HFFc6 (cell line): ENCODE measurements at regions not wholly inside any gene's neighbourhood (a gene's known extent, or its start where the extent isn't known, plus 50 kb on each side); places are given as distances from the start of the nearest gene placed in this dataset.

Experiments
- DNase-seq: peaks from one replicate; pipeline ENCODE4 v3.0.0-alpha.2; 2018
- H3K27ac Mint-ChIP-seq: 2 replicates; pipeline ENCODE4 v1.8.0; 2020; ENCODE audit warnings: mild to moderate bottlenecking, mixed read lengths
- H3K27me3 Mint-ChIP-seq: 2 replicates; pipeline ENCODE4 v1.8.0; 2021; ENCODE audit warnings: mild to moderate bottlenecking, moderate library complexity, mixed read lengths; ENCODE audit not compliant: insufficient read depth
- H3K36me3 Mint-ChIP-seq: 2 replicates; pipeline ENCODE4 v1.8.0; 2021; ENCODE audit warnings: low read depth, mixed read lengths
- H3K4me1 Mint-ChIP-seq: 2 replicates; pipeline ENCODE4 v1.8.0; 2020; ENCODE audit warnings: low read depth, mixed read lengths
- H3K4me3 Mint-ChIP-seq: 2 replicates; pipeline ENCODE4 v1.8.0; 2020; ENCODE audit warnings: mild to moderate bottlenecking, moderate library complexity, mixed read lengths
- H3K9me3 Mint-ChIP-seq: 2 replicates; pipeline ENCODE4 v1.8.0; 2020; ENCODE audit warnings: mild to moderate bottlenecking, mixed read lengths
- TF ChIP-seq, protein P1 (sequence below): fragments of 200-600 bp; sonication (generic); IDR thresholded peaks from 2 replicates; pipeline ENCODE4 v1.5.0; 2021; ENCODE audit warnings: antibody characterized with exemption, mild to moderate bottlenecking

- no peak overlapping the region for H3K27ac Mint-ChIP-seq
- no peaks in the 10 kb centered on the region; the same call in 1 of the 2 replicates for H3K27me3 Mint-ChIP-seq
- no peaks in the 10 kb centered on the region for H3K36me3 Mint-ChIP-seq
- TF ChIP-seq, protein P1, sequence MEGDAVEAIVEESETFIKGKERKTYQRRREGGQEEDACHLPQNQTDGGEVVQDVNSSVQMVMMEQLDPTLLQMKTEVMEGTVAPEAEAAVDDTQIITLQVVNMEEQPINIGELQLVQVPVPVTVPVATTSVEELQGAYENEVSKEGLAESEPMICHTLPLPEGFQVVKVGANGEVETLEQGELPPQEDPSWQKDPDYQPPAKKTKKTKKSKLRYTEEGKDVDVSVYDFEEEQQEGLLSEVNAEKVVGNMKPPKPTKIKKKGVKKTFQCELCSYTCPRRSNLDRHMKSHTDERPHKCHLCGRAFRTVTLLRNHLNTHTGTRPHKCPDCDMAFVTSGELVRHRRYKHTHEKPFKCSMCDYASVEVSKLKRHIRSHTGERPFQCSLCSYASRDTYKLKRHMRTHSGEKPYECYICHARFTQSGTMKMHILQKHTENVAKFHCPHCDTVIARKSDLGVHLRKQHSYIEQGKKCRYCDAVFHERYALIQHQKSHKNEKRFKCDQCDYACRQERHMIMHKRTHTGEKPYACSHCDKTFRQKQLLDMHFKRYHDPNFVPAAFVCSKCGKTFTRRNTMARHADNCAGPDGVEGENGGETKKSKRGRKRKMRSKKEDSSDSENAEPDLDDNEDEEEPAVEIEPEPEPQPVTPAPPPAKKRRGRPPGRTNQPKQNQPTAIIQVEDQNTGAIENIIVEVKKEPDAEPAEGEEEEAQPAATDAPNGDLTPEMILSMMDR = no peak
- no peak overlapping the region for H3K4me3 Mint-ChIP-seq
- H3K9me3 Mint-ChIP-seq = peaks cover 13% of the 10 kb centered on the region
- no peak for DNase-seq
- no peaks in the 10 kb centered on the region for H3K4me1 Mint-ChIP-seq
These were observed 361.4 kb downstream of the LNPK start for GRCh38 chr2:175640655-175641054.

GRCh38 chr2:175633227-175633626 is 368.8 kb downstream of the LNPK start:
- DNase-seq = no peak
- no peak overlapping the region for H3K4me3 Mint-ChIP-seq
- TF ChIP-seq, protein P1 = no peak
- peaks cover 3% of the 10 kb centered on the region; the same call in 1 of the 2 replicates for H3K27me3 Mint-ChIP-seq
- no peak overlapping the region for H3K27ac Mint-ChIP-seq
- peaks cover 10% of the 10 kb centered on the region for H3K9me3 Mint-ChIP-seq
- H3K36me3 Mint-ChIP-seq = no peaks in the 10 kb centered on the region
- no peaks in the 10 kb centered on the region for H3K4me1 Mint-ChIP-seq

DNA sequence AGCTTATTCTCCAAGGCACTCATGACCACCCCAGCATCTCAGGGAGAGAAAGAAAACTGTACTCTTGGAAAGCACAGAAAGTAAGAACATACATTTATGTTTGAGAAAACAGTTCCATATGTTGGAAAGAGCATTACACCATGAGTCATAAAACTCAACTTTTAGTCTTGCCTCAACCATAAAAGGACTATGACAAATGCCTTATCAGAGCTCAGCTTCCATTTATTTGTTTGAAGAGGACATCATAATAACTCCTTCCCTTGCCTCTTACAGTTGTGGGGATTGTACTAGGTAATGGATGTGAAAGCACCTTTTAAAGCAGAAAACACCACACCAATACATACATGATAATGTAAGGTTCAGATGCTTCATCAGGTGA is 370.8 kb downstream of the LNPK start:
- Mint-ChIP-seq H3K9me3 (peaks cover 6% of the 10 kb centered on the region), H3K36me3 (no peaks in the 10 kb centered on the region), H3K4me3 (no peak overlapping the region), H3K4me1 (no peaks in the 10 kb centered on the region), H3K27ac (no peak overlapping the region), H3K27me3 (peaks cover 3% of the 10 kb centered on the region; the same call in 1 of the 2 replicates)
- no peak for DNase-seq
- TF ChIP-seq, protein P1 = no peak

DNA sequence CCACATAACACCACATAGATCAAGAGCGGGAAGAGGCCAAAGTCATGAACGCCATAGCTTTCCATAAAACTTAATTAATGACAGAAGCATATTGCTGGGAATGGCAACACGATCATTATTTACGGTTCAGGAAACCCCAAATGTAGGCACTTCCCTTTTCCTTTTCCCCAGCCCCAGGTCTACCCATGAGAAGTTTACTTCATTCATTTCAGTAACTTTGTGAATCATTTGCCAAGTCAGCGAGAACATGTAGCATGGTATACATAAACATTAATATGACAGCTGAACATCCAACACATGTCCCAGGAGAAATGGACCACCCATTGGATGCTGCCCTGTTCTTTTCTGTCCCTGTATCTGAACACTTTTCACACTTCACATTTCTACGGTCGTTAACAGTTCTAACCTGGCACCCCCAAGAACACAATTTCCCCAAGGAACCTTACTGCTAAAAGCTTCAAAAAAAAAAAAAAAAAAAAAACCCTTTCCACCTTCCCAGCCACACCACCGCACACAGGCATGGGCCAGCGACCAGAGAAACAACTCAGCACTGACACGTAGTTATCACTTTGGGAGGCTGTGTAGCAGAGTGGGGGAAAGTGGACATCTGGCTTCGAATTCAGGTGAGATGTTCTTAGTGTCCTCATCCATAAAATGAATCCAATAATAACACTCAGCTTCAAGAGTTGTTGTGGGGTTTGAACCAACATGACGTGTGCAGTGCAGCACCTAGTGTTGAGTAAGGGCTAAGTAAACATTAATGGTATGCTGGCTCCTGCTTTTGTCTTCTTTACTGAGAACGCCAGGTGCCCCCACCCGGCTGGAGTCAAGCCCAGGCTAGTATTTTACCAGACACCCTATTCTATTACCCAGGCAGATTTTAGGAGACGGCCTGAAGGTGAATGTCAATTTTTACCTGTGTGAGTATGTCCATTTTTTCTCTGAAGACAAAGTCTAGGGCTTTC is 371.5 kb downstream of the LNPK start:
- no peaks in the 10 kb centered on the region for H3K36me3 Mint-ChIP-seq

GRCh38 chr2:175628243-175628642 is 373.8 kb downstream of the LNPK start:
- Mint-ChIP-seq H3K27ac (no peak overlapping the region), H3K27me3 (no peaks in the 10 kb centered on the region), H3K4me3 (no peak overlapping the region), H3K4me1 (no peaks in the 10 kb centered on the region), H3K36me3 (peaks cover 4% of the 10 kb centered on the region; the same call in 1 of the 2 replicates), H3K9me3 (peaks cover 13% of the 10 kb centered on the region)
- TF ChIP-seq, protein P1 = no peak
- DNase-seq = no peak

More for the DNA sequence above, 371.5 kb downstream of the LNPK start:
- Mint-ChIP-seq H3K9me3 (peaks cover 6% of the 10 kb centered on the region), H3K4me1 (no peaks in the 10 kb centered on the region), H3K4me3 (no peak overlapping the region), H3K27me3 (peaks cover 3% of the 10 kb centered on the region; the same call in 1 of the 2 replicates), H3K27ac (no peak overlapping the region)
- TF ChIP-seq, protein P1 = no peak
- no peak for DNase-seq
